KOPT-K1 (cell line): ENCODE measurements at regions not wholly inside any gene's neighbourhood (a gene's known extent, or its start where the extent isn't known, plus 50 kb on each side); places are given as distances from the start of the nearest gene placed in this dataset.

Experiments
- H3K27ac ChIP-seq: fragments of 200-600 bp; sonication (generic); 2 replicates; pipeline ENCODE4 v1.5.1; 2016; ENCODE audit warnings: antibody characterized with exemption, mild to moderate bottlenecking, low read depth, low read length; ENCODE audit not compliant: poor library complexity, severe bottlenecking
- H3K36me3 ChIP-seq: fragments of 200-600 bp; sonication (generic); 2 replicates; pipeline ENCODE4 v1.5.1; 2017; ENCODE audit warnings: antibody characterized with exemption, mild to moderate bottlenecking, low read length, moderate library complexity; ENCODE audit not compliant: insufficient read depth
- H3K9me3 ChIP-seq: fragments of 200-600 bp; sonication (generic); 2 replicates; pipeline ENCODE4 v1.5.1; 2017; ENCODE audit warnings: antibody characterized with exemption, low read length, mild to moderate bottlenecking; ENCODE audit not compliant: insufficient read depth, poor library complexity, severe bottlenecking

- no peaks in the 10 kb centered on the region for H3K36me3 ChIP-seq
- H3K9me3 ChIP-seq: no peaks in the 10 kb centered on the region
- no peak overlapping the region for H3K27ac ChIP-seq
Measured at GRCh38 chr2:7816233-7816632, 865.6 kb upstream of the ID2 start.

- no peaks in the 10 kb centered on the region for H3K36me3 ChIP-seq
- no peaks in the 10 kb centered on the region for H3K9me3 ChIP-seq
- H3K27ac ChIP-seq: no peak overlapping the region
Measured at GRCh38 chr2:7816944-7817343, 864.9 kb upstream of the ID2 start.

- Histone ChIP-seq H3K9me3 (no peaks in the 10 kb centered on the region), H3K36me3 (no peaks in the 10 kb centered on the region), H3K27ac (no peak overlapping the region)
Measured at GRCh38 chr2:7819316-7819715, 862.5 kb upstream of the ID2 start.

GRCh38 chr2:7819850-7820249 is 862.0 kb upstream of the ID2 start:
- Histone ChIP-seq H3K9me3 (no peaks in the 10 kb centered on the region), H3K36me3 (no peaks in the 10 kb centered on the region), H3K27ac (no peak overlapping the region)

- Histone ChIP-seq H3K36me3 (no peaks in the 10 kb centered on the region), H3K9me3 (no peaks in the 10 kb centered on the region), H3K27ac (no peak overlapping the region)
Measured at GRCh38 chr2:7824211-7824610, 857.6 kb upstream of the ID2 start.

- Histone ChIP-seq H3K36me3 (no peaks in the 10 kb centered on the region), H3K27ac (no peak overlapping the region), H3K9me3 (no peaks in the 10 kb centered on the region)
Measured at GRCh38 chr2:7825591-7826312, 856.1 kb upstream of the ID2 start.

GRCh38 chr2:7826656-7827055 is 855.2 kb upstream of the ID2 start:
- Histone ChIP-seq H3K27ac (no peak overlapping the region), H3K9me3 (no peaks in the 10 kb centered on the region), H3K36me3 (no peaks in the 10 kb centered on the region)

GRCh38 chr2:7829241-7829640 is 852.6 kb upstream of the ID2 start:
- H3K36me3 ChIP-seq: no peaks in the 10 kb centered on the region
- H3K9me3 ChIP-seq: no peaks in the 10 kb centered on the region
- no peak overlapping the region for H3K27ac ChIP-seq

GRCh38 chr2:7830616-7831015 is 851.2 kb upstream of the ID2 start:
- Histone ChIP-seq H3K36me3 (no peaks in the 10 kb centered on the region), H3K9me3 (no peaks in the 10 kb centered on the region), H3K27ac (no peak overlapping the region)

GRCh38 chr2:7835151-7835550 is 846.7 kb upstream of the ID2 start:
- Histone ChIP-seq H3K36me3 (no peaks in the 10 kb centered on the region), H3K9me3 (no peaks in the 10 kb centered on the region), H3K27ac (no peak overlapping the region)

- H3K36me3 ChIP-seq: no peaks in the 10 kb centered on the region
- no peaks in the 10 kb centered on the region for H3K9me3 ChIP-seq
- H3K27ac ChIP-seq: no peak overlapping the region
Measured at GRCh38 chr2:7835693-7836680, 845.9 kb upstream of the ID2 start.

GRCh38 chr2:7837237-7837760 is 844.6 kb upstream of the ID2 start:
- Histone ChIP-seq H3K9me3 (no peaks in the 10 kb centered on the region), H3K27ac (no peak overlapping the region), H3K36me3 (no peaks in the 10 kb centered on the region)

- no peaks in the 10 kb centered on the region for H3K36me3 ChIP-seq
- H3K27ac ChIP-seq: no peak overlapping the region
- no peaks in the 10 kb centered on the region for H3K9me3 ChIP-seq
Measured at GRCh38 chr2:7838669-7839068, 843.2 kb upstream of the ID2 start.

GRCh38 chr2:7840651-7841380 is 841.0 kb upstream of the ID2 start:
- Histone ChIP-seq H3K9me3 (no peaks in the 10 kb centered on the region), H3K36me3 (no peaks in the 10 kb centered on the region), H3K27ac (no peak overlapping the region)

- no peaks in the 10 kb centered on the region for H3K9me3 ChIP-seq
- no peak overlapping the region for H3K27ac ChIP-seq
- no peaks in the 10 kb centered on the region for H3K36me3 ChIP-seq
Measured at GRCh38 chr2:7841751-7842150, 840.1 kb upstream of the ID2 start.
